Loucy (cell line): ENCODE measurements at regions not wholly inside any gene's neighbourhood (a gene's known extent, or its start where the extent isn't known, plus 50 kb on each side); places are given as distances from the start of the nearest gene placed in this dataset.

Experiments
- H2AFZ ChIP-seq: fragments of 200-600 bp; sonication (generic); 2 replicates; pipeline ENCODE4 v1.6.0; 2016; ENCODE audit warnings: antibody characterized with exemption, mild to moderate bottlenecking, low read length, moderate library complexity
- H3F3A ChIP-seq: fragments of 200-600 bp; 2 replicates; pipeline ENCODE4 v1.6.0; 2016; ENCODE audit warnings: antibody characterized with exemption, low read depth, mild to moderate bottlenecking
- H3K27me3 ChIP-seq: fragments of 200-600 bp; sonication (generic); 2 replicates; pipeline ENCODE4 v1.6.1; 2014; ENCODE audit warnings: low read length, mild to moderate bottlenecking; ENCODE audit not compliant: insufficient read depth, poor library complexity, severe bottlenecking
- H3K36me3 ChIP-seq: fragments of 200-600 bp; sonication (generic); 2 replicates; pipeline ENCODE4 v1.6.1; 2016; ENCODE audit warnings: low read length; ENCODE audit not compliant: insufficient read depth
- H3K4me1 ChIP-seq: fragments of 200-600 bp; sonication (generic); 2 replicates; pipeline ENCODE4 v1.5.1; 2014; ENCODE audit warnings: low read length, mild to moderate bottlenecking; ENCODE audit not compliant: insufficient read depth, poor library complexity, severe bottlenecking
- H3K4me2 ChIP-seq: fragments of 200-600 bp; sonication (generic); 2 replicates; pipeline ENCODE4 v1.6.0; 2014; ENCODE audit warnings: antibody characterized with exemption, low read length, low read depth, mild to moderate bottlenecking; ENCODE audit not compliant: poor library complexity, severe bottlenecking
- H3K4me3 ChIP-seq: fragments of 200-600 bp; sonication (generic); 2 replicates; pipeline ENCODE4 v1.5.1; 2014; ENCODE audit warnings: low read length, mild to moderate bottlenecking, mixed read lengths; ENCODE audit not compliant: poor library complexity, severe bottlenecking
- H3K79me2 ChIP-seq: fragments of 200-600 bp; sonication (generic); 2 replicates; pipeline ENCODE4 v1.6.1; 2014; ENCODE audit warnings: low read length; ENCODE audit not compliant: insufficient read depth
- H3K9ac ChIP-seq: fragments of 200-600 bp; sonication (generic); 2 replicates; pipeline ENCODE4 v1.6.0; 2014; ENCODE audit warnings: mild to moderate bottlenecking, low read depth, low read length, moderate library complexity; ENCODE audit not compliant: poor library complexity, severe bottlenecking
- H3K9me2 ChIP-seq: fragments of 200-600 bp; sonication (generic); replicated peaks from 2 replicates; pipeline ENCODE4 v1.6.1; 2016; ENCODE audit warnings: low read depth, low read length, mixed read lengths
- H3K9me3 ChIP-seq: fragments of 200-600 bp; sonication (generic); 2 replicates; pipeline ENCODE4 v1.6.1; 2014; ENCODE audit warnings: mild to moderate bottlenecking, antibody characterized with exemption, low read length, low read depth; ENCODE audit not compliant: insufficient read depth
- H4K20me1 ChIP-seq: fragments of 200-600 bp; sonication (generic); 2 replicates; pipeline ENCODE4 v1.6.0; 2014; ENCODE audit warnings: antibody characterized with exemption, low read length, mild to moderate bottlenecking; ENCODE audit not compliant: insufficient read depth, poor library complexity, severe bottlenecking
- CTCF ChIP-seq: fragments of 200-600 bp; sonication (generic); conservative IDR thresholded peaks from 2 replicates; pipeline ENCODE4 v1.5.1; 2014; ENCODE audit warnings: mild to moderate bottlenecking, antibody characterized with exemption, low read length
- EZH2phosphoT487 ChIP-seq: fragments of 200-600 bp; IDR thresholded peaks from 2 replicates; pipeline ENCODE4 v1.6.1; 2018; ENCODE audit warnings: antibody characterized with exemption, mild to moderate bottlenecking, moderate library complexity, borderline replicate concordance

DNA sequence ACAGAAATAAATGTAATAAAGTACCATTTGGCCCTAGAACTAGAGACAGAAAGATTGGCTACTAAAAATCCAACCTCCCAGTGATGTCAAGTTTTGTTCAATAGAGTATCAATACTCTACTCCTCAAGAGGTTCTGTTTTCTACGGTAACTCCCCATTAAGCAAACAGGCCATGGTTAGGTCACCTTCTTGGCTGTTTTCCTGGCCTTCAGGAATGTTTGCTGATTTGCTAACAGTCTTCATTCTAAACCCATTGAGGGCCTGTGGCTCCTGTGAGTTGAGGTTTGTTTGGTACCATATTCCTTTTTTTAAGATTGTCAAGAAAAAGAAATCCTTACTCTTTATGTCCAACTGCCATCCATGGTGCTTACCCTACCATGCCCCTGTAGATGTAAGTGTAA lies 1022.0 kb upstream of the TMEM132C start:
- TF ChIP-seq CTCF (no peak), EZH2phosphoT487 (no peak)
- no peaks in the 10 kb centered on the region for H3K4me1 ChIP-seq
- no peaks in the 10 kb centered on the region for H3K27me3 ChIP-seq
- H3K9me3 ChIP-seq: no peaks in the 10 kb centered on the region
- no peaks in the 10 kb centered on the region for H3K36me3 ChIP-seq
- no peaks in the 10 kb centered on the region for H3K9me2 ChIP-seq
- no peak overlapping the region for H3K9ac ChIP-seq
- no peaks in the 10 kb centered on the region for H3K79me2 ChIP-seq
- H4K20me1 ChIP-seq: no peaks in the 10 kb centered on the region
- H2AFZ ChIP-seq: no peak overlapping the region
- H3K4me3 ChIP-seq: no peak overlapping the region
- H3F3A ChIP-seq: no peaks in the 10 kb centered on the region
- no peak overlapping the region for H3K4me2 ChIP-seq

- Histone ChIP-seq H3K4me1 (no peaks in the 10 kb centered on the region), H3K9me3 (no peaks in the 10 kb centered on the region), H4K20me1 (no peaks in the 10 kb centered on the region), H3K9ac (no peak overlapping the region), H3K4me2 (no peak overlapping the region), H3K4me3 (no peak overlapping the region), H3F3A (no peaks in the 10 kb centered on the region), H3K36me3 (no peaks in the 10 kb centered on the region), H2AFZ (no peak overlapping the region), H3K9me2 (no peaks in the 10 kb centered on the region), H3K79me2 (no peaks in the 10 kb centered on the region), H3K27me3 (no peaks in the 10 kb centered on the region)
- TF ChIP-seq CTCF: no peak
- TF ChIP-seq EZH2phosphoT487: no peak
Observed at GRCh38 chr12:127245437-127245836, 1021.5 kb upstream of the TMEM132C start.

DNA sequence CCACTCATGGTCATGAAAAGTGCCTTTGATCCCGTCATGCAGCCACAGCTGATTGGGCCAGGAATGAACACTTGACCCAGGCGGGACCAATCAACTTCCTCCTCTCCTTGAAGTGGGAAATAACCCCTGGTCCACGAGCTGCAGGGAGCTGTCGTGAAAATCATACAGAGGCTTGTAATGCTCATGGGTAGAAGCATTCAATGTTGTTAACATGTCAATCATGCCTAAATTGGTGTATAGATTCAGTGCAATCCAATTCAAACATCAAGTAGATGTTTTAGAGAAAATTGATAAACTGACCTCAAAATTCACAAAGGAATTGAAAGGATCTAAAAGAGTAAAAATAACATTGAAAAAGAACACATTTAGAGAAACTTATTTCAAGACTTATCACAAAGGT lies 1019.0 kb upstream of the TMEM132C start:
- no peaks in the 10 kb centered on the region for H4K20me1 ChIP-seq
- H3K9ac ChIP-seq: no peak overlapping the region
- no peaks in the 10 kb centered on the region for H3K9me3 ChIP-seq
- no peaks in the 10 kb centered on the region for H3K79me2 ChIP-seq
- no peaks in the 10 kb centered on the region for H3K4me1 ChIP-seq
- no peaks in the 10 kb centered on the region for H3F3A ChIP-seq
- no peak overlapping the region for H2AFZ ChIP-seq
- H3K4me2 ChIP-seq: no peak overlapping the region
- H3K36me3 ChIP-seq: no peaks in the 10 kb centered on the region
- no peaks in the 10 kb centered on the region for H3K9me2 ChIP-seq
- no peaks in the 10 kb centered on the region for H3K27me3 ChIP-seq
- TF ChIP-seq CTCF: no peak
- no peak overlapping the region for H3K4me3 ChIP-seq
